GM19043 (cell line): ENCODE measurements at regions not wholly inside any gene's neighbourhood (a gene's known extent, or its start where the extent isn't known, plus 50 kb on each side); places are given as distances from the start of the nearest gene placed in this dataset.

Experiments
- ATAC-seq: cut with Tn5 transposase; IDR thresholded peaks from one replicate; pipeline ENCODE4 v1.9.1; 2021; ENCODE audit warnings: low read depth; ENCODE audit not compliant: unreplicated experiment

- no peak for ATAC-seq
These were observed 471.3 kb downstream of the LMO4 start for GRCh38 chr1:87800006-87800405.

- no peak for ATAC-seq
These were observed 474.7 kb downstream of the LMO4 start for GRCh38 chr1:87803375-87803774.

- no peak for ATAC-seq
These were observed 475.4 kb downstream of the LMO4 start for GRCh38 chr1:87804128-87804527.

- no peak for ATAC-seq
These were observed 477.1 kb downstream of the LMO4 start for GRCh38 chr1:87805666-87806378.

GRCh38 chr1:87806379-87807094, 477.9 kb downstream of the LMO4 start:
- ATAC-seq: no peak

- ATAC-seq: no peak
These were observed 481.5 kb downstream of the LMO4 start for GRCh38 chr1:87810166-87810565.

- ATAC-seq: peak; percentile 80
These were observed 484.3 kb downstream of the LMO4 start for GRCh38 chr1:87812871-87813577.

- no peak for ATAC-seq
These were observed 485.9 kb downstream of the LMO4 start for GRCh38 chr1:87814573-87814972.

GRCh38 chr1:87816646-87817045, 488.0 kb downstream of the LMO4 start:
- no peak for ATAC-seq

GRCh38 chr1:87820668-87821334, 492.1 kb downstream of the LMO4 start:
- no peak for ATAC-seq

GRCh38 chr1:87821335-87821697, 492.6 kb downstream of the LMO4 start:
- ATAC-seq: no peak

- peak; percentile 77 for ATAC-seq
These were observed 498.1 kb downstream of the LMO4 start for GRCh38 chr1:87826681-87827251.

- no peak for ATAC-seq
These were observed 500.7 kb downstream of the LMO4 start for GRCh38 chr1:87829360-87829759.

GRCh38 chr1:87830432-87830978, 501.8 kb downstream of the LMO4 start:
- no peak for ATAC-seq

- no peak for ATAC-seq
These were observed 504.5 kb downstream of the LMO4 start for GRCh38 chr1:87833166-87833565.

GRCh38 chr1:87834151-87834550, 505.5 kb downstream of the LMO4 start:
- ATAC-seq: no peak

- no peak for ATAC-seq
These were observed 506.3 kb downstream of the LMO4 start for GRCh38 chr1:87834941-87835340.

GRCh38 chr1:87840767-87841166, 512.1 kb downstream of the LMO4 start:
- peak; percentile 99 for ATAC-seq

- ATAC-seq: no peak
These were observed 512.7 kb downstream of the LMO4 start for GRCh38 chr1:87841332-87841731.

- no peak for ATAC-seq
These were observed 513.5 kb downstream of the LMO4 start for GRCh38 chr1:87842156-87842555.
